ENCODE measurements at regions not wholly inside any gene's neighbourhood (a gene's known extent, or its start where the extent isn't known, plus 50 kb on each side); places are given as distances from the start of the nearest gene placed in this dataset.

GRCh38 chr9:13991395-13991794 is 322.5 kb downstream of the NFIB start:
- H3K27ac ChIP-seq (ENCODE audit: extremely low read depth, low read depth, low read length) = no peak overlapping the region
- in situ Hi-C loops (cut with MboI) (no loop called here), intact Hi-C loops (cut with micrococcal nuclease) (no loop called here)
- no peaks in the 10 kb centered on the region for H3K9me3 ChIP-seq (replicated peaks; ENCODE audit: control insufficient read depth, insufficient read depth, low read depth, low read length)
- no peaks in the 10 kb centered on the region for H3K9me1 ChIP-seq (ENCODE audit: control insufficient read depth, insufficient read depth, low read length)
- no peak for TF ChIP-seq RBM22 (IDR thresholded peaks at IDR 0.05; ENCODE audit: low read depth, low read length, poor library complexity, severe bottlenecking)
- no peak for TF ChIP-seq HLTF (IDR thresholded peaks at IDR 0.05)
- no peak for TF ChIP-seq NKRF (IDR thresholded peaks at IDR 0.05; ENCODE audit: borderline replicate concordance)
- no peak for TF ChIP-seq ZMIZ1 (IDR thresholded peaks at IDR 0.05; ENCODE audit: low read depth in 2 of 2, low read length in 2 of 2)
- TF ChIP-seq BRF1 (IDR thresholded peaks at IDR 0.05; ENCODE audit: borderline replicate concordance, extremely low read depth, insufficient read length) = no peak
- TF ChIP-seq SMAD2 (IDR thresholded peaks at IDR 0.05; ENCODE audit: low read depth, low read length) = no peak
- TF ChIP-seq ZNF431 (CRISPR knock-in tag; IDR thresholded peaks at IDR 0.05) = no peak
- no TSS peak for BruUV-seq (replicated peaks)
- 0% methylated on average over 1 of the region's 1 CpG for WGBS (ENCODE audit: insufficient coverage, low coverage, missing lambda C conversion rate)
- H3K36me3 ChIP-seq (ENCODE audit: control insufficient read depth, insufficient read depth, low read length) = no peaks in the 10 kb centered on the region
- ChIA-PET POLR2A (interaction anchor here (0.6 kb wide), 1 partner anchor 564 kb away, joined by 4 read pairs; no protein-coding TSS in a partner anchor), CTCF (ENCODE audit: low intra/inter-chr PET ratio) (no interaction called here)
- H3K4me2 ChIP-seq (ENCODE audit: insufficient read depth, low read length) = no peak overlapping the region
- H4K20me1 ChIP-seq (replicated peaks; ENCODE audit: control insufficient read depth, insufficient read depth, low read length) = no peaks in the 10 kb centered on the region
- ATAC-seq (no peak), FAIRE-seq (no peak), DNase-seq (ENCODE audit: extremely low read depth in 1 of 4, low spot score in 3 of 4) (no peak)
- H2AFZ ChIP-seq (ENCODE audit: low read depth, low read length) = no peak overlapping the region
- no peaks in the 10 kb centered on the region for H3K4me1 ChIP-seq (replicated peaks in 1 of 2; ENCODE audit: control insufficient read depth in 2 of 2, insufficient read depth in 2 of 2, low read length in 2 of 2)
- H3K27me3 ChIP-seq (ENCODE audit: control insufficient read depth in 2 of 2, insufficient read depth in 2 of 2, low read length in 2 of 2) = no peaks in the 10 kb centered on the region; a peak in 1 of 5 replicates
- no peak overlapping the region for H3K9ac ChIP-seq (ENCODE audit: insufficient read depth in 1 of 2, low read depth in 2 of 2, low read length in 2 of 2)
- H3K4me3 ChIP-seq = no peak overlapping the region
- no peaks in the 10 kb centered on the region for H3K79me2 ChIP-seq (ENCODE audit: control insufficient read depth, insufficient read depth, low read length)

All from K562 (cell line).